ENCODE measurements at regions not wholly inside any gene's neighbourhood (a gene's known extent, or its start where the extent isn't known, plus 50 kb on each side); places are given as distances from the start of the nearest gene placed in this dataset.

DNA sequence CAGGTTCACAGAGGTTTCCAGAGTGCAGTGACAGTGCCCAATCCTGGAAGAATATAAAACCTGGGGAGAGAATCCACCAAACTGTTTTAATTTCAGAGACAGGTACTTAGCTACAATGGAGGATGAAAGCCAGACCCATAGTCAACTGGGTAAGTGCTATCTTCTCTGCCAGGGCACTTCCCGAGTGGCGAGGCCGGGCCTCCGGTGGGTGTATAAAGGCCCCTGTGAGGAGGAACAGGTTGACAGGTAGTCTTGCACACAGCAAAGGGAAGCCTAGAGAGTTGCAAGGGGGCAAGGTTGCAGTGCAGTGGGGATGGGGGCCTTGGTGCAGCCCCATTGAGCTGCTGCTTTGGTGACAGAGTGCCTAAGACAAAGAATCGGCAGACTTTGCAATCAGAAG, 130.7 kb downstream of the SLC38A6 start:
- Histone ChIP-seq H3K36me3 (ENCODE audit: low read depth, low read length) (no peaks in the 10 kb centered on the region; the same call in 1 of the 2 replicates), H3K79me2 (ENCODE audit: low read length) (no peaks in the 10 kb centered on the region), H3K9me2 (replicated peaks; ENCODE audit: low read length) (no peaks in the 10 kb centered on the region), H3K9ac (ENCODE audit: low read length) (no peak overlapping the region), H3K4me2 (ENCODE audit: low read length) (no peak overlapping the region), H4K20me1 (ENCODE audit: low read length) (no peaks in the 10 kb centered on the region), H2AFZ (ENCODE audit: low read length) (no peak overlapping the region), H3K27ac (ENCODE audit: low read length) (no peak overlapping the region), H3F3A (ENCODE audit: low read length, unreplicated experiment) (no peaks in the 10 kb centered on the region), H3K4me1 (ENCODE audit: insufficient read depth, low read length) (peaks cover 9% of the 10 kb centered on the region), H3K4me3 (ENCODE audit: low read length) (no peak overlapping the region), H3K27me3 (ENCODE audit: low read length) (no peaks in the 10 kb centered on the region), H3K9me3 (ENCODE audit: low read length) (peaks cover 22% of the 10 kb centered on the region)
- DNase-seq (no peak), ATAC-seq (no peak)
- POLR2A ChIA-PET (ENCODE audit: unreplicated experiment) = no interaction called here
- CTCF ChIA-PET = no interaction called here
- intact Hi-C loops (cut with micrococcal nuclease) = no loop called here
- TF ChIP-seq EZH2phosphoT487 (IDR thresholded peaks at IDR 0.05; ENCODE audit: borderline replicate concordance, low read length) = no peak
- TF ChIP-seq, protein P1, sequence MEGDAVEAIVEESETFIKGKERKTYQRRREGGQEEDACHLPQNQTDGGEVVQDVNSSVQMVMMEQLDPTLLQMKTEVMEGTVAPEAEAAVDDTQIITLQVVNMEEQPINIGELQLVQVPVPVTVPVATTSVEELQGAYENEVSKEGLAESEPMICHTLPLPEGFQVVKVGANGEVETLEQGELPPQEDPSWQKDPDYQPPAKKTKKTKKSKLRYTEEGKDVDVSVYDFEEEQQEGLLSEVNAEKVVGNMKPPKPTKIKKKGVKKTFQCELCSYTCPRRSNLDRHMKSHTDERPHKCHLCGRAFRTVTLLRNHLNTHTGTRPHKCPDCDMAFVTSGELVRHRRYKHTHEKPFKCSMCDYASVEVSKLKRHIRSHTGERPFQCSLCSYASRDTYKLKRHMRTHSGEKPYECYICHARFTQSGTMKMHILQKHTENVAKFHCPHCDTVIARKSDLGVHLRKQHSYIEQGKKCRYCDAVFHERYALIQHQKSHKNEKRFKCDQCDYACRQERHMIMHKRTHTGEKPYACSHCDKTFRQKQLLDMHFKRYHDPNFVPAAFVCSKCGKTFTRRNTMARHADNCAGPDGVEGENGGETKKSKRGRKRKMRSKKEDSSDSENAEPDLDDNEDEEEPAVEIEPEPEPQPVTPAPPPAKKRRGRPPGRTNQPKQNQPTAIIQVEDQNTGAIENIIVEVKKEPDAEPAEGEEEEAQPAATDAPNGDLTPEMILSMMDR (conservative IDR thresholded peaks at IDR 0.05; ENCODE audit: low read depth, low read length) = no peak
- no peak for TF ChIP-seq EZH2 (IDR thresholded peaks at IDR 0.05; ENCODE audit: low read length, unreplicated experiment)
- no TSS peak for BruUV-seq (replicated peaks)

GRCh38 chr14:61111209-61111665, 130.2 kb downstream of the SLC38A6 start:
- Histone ChIP-seq H2AFZ (ENCODE audit: low read length) (no peak overlapping the region), H3K36me3 (ENCODE audit: low read depth, low read length) (no peaks in the 10 kb centered on the region; the same call in 1 of the 2 replicates), H3K9ac (ENCODE audit: low read length) (no peak overlapping the region), H3K27me3 (ENCODE audit: low read length) (no peaks in the 10 kb centered on the region), H3K9me2 (replicated peaks; ENCODE audit: low read length) (no peaks in the 10 kb centered on the region), H3K4me1 (ENCODE audit: insufficient read depth, low read length) (peaks cover 4% of the 10 kb centered on the region), H3K79me2 (ENCODE audit: low read length) (no peaks in the 10 kb centered on the region), H4K20me1 (ENCODE audit: low read length) (no peaks in the 10 kb centered on the region), H3K27ac (ENCODE audit: low read length) (no peak overlapping the region), H3K9me3 (ENCODE audit: low read length) (peaks cover 22% of the 10 kb centered on the region), H3K4me2 (ENCODE audit: low read length) (no peak overlapping the region), H3F3A (ENCODE audit: low read length, unreplicated experiment) (no peaks in the 10 kb centered on the region), H3K4me3 (ENCODE audit: low read length) (no peak overlapping the region)
- DNase-seq = no peak
- no peak for ATAC-seq
- CTCF ChIA-PET = no interaction called here
- TF ChIP-seq, protein P1 (conservative IDR thresholded peaks at IDR 0.05; ENCODE audit: low read depth, low read length) = no peak
- TF ChIP-seq EZH2 (IDR thresholded peaks at IDR 0.05; ENCODE audit: low read length, unreplicated experiment) (no peak), EZH2phosphoT487 (IDR thresholded peaks at IDR 0.05; ENCODE audit: borderline replicate concordance, low read length) (no peak)
- intact Hi-C loops (cut with micrococcal nuclease) = no loop called here
- BruUV-seq (replicated peaks) = no TSS peak
- POLR2A ChIA-PET (ENCODE audit: unreplicated experiment) = no interaction called here

GRCh38 chr14:61110316-61111082, 129.5 kb downstream of the SLC38A6 start:
- no peaks in the 10 kb centered on the region for H4K20me1 ChIP-seq (ENCODE audit: low read length)
- ATAC-seq = no peak
- CTCF ChIA-PET = no interaction called here

More at GRCh38 chr14:61110316-61111082, 129.5 kb downstream of the SLC38A6 start:
- no peaks in the 10 kb centered on the region for H3K4me1 ChIP-seq (ENCODE audit: insufficient read depth, low read length)
- no peak overlapping the region for H3K4me2 ChIP-seq (ENCODE audit: low read length)
- POLR2A ChIA-PET (ENCODE audit: unreplicated experiment) = no interaction called here
- no peaks in the 10 kb centered on the region for H3F3A ChIP-seq (ENCODE audit: low read length, unreplicated experiment)
- TF ChIP-seq EZH2 (IDR thresholded peaks at IDR 0.05; ENCODE audit: low read length, unreplicated experiment) (no peak), EZH2phosphoT487 (IDR thresholded peaks at IDR 0.05; ENCODE audit: borderline replicate concordance, low read length) (no peak)
- TF ChIP-seq, protein P1 (conservative IDR thresholded peaks at IDR 0.05; ENCODE audit: low read depth, low read length) = no peak
- no peak overlapping the region for H3K27ac ChIP-seq (ENCODE audit: low read length)
- no peak overlapping the region for H3K9ac ChIP-seq (ENCODE audit: low read length)
- no peaks in the 10 kb centered on the region for H3K79me2 ChIP-seq (ENCODE audit: low read length)
- intact Hi-C loops (cut with micrococcal nuclease) = no loop called here
- no peak for DNase-seq
- no peak overlapping the region for H3K4me3 ChIP-seq (ENCODE audit: low read length)
- peaks cover 21% of the 10 kb centered on the region for H3K9me3 ChIP-seq (ENCODE audit: low read length)
- H3K9me2 ChIP-seq (replicated peaks; ENCODE audit: low read length) = no peaks in the 10 kb centered on the region
- no peaks in the 10 kb centered on the region for H3K27me3 ChIP-seq (ENCODE audit: low read length)
- H3K36me3 ChIP-seq (ENCODE audit: low read depth, low read length) = no peaks in the 10 kb centered on the region; the same call in 1 of the 2 replicates
- BruUV-seq (replicated peaks) = no TSS peak
- no peak overlapping the region for H2AFZ ChIP-seq (ENCODE audit: low read length)

All from PC-3 (cell line).